Nephron progenitor cell (in vitro differentiated cells): ENCODE measurements at regions not wholly inside any gene's neighbourhood (a gene's known extent, or its start where the extent isn't known, plus 50 kb on each side); places are given as distances from the start of the nearest gene placed in this dataset.

Experiments used
- DNase-seq: peaks from one replicate; pipeline ENCODE4 v3.0.0; 2021
- H3K27ac Mint-ChIP-seq: 2 replicates; pipeline ENCODE4 v1.8.0; 2021; ENCODE audit warnings: mild to moderate bottlenecking, moderate library complexity, mixed read lengths
- H3K27me3 Mint-ChIP-seq: 2 replicates; pipeline ENCODE4 v1.8.0; 2021; ENCODE audit warnings: mild to moderate bottlenecking, low read depth, mixed read lengths; ENCODE audit not compliant: poor library complexity
- H3K36me3 Mint-ChIP-seq: 2 replicates; pipeline ENCODE4 v1.8.0; 2021; ENCODE audit warnings: low read depth, mixed read lengths
- H3K4me1 Mint-ChIP-seq: 2 replicates; pipeline ENCODE4 v1.8.0; 2021; ENCODE audit warnings: mixed read lengths
- H3K4me3 Mint-ChIP-seq: 2 replicates; pipeline ENCODE4 v1.8.0; 2021; ENCODE audit warnings: mild to moderate bottlenecking, moderate library complexity, mixed read lengths
- H3K9me3 Mint-ChIP-seq: 2 replicates; pipeline ENCODE4 v1.8.0; 2021; ENCODE audit warnings: mild to moderate bottlenecking, moderate library complexity, mixed read lengths
- CTCF ChIP-seq: fragments of 200-600 bp; sonication (generic); IDR thresholded peaks from 2 replicates; pipeline ENCODE4 v1.5.0; 2021; ENCODE audit warnings: antibody characterized with exemption

- no peak for DNase-seq
- Mint-ChIP-seq H3K27ac (no peak overlapping the region), H3K4me1 (peaks cover 6% of the 10 kb centered on the region), H3K36me3 (peaks cover 7% of the 10 kb centered on the region), H3K4me3 (no peak overlapping the region), H3K9me3 (peaks cover 17% of the 10 kb centered on the region), H3K27me3 (peaks cover 28% of the 10 kb centered on the region)
- TF ChIP-seq CTCF, result no peak
Observed at GRCh38 chr11:134765565-134765964, 353.5 kb upstream of the B3GAT1 start.

DNA sequence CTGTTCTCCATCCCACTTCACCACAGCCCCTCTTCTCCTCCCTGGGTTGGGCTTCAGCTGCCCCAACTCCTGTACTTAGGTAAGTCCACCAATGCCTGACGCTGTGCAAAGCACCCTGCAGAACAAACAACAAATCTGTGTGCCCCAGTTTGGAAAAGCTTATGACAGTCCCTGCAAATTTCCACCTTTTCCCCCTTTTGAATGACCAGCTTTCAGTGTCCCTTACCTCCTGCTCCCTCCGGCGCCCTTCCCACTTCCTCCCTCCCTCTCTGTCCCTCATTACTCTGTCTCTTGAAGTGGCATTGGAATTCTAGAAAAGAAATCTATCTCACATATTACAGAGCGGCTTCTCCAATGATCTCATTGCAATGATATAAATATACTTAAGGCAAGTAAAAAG lies 352.9 kb upstream of the B3GAT1 start:
- Mint-ChIP-seq H3K4me3 (no peak overlapping the region), H3K4me1 (peaks cover 6% of the 10 kb centered on the region), H3K36me3 (peaks cover 7% of the 10 kb centered on the region), H3K27ac (no peak overlapping the region), H3K9me3 (peaks cover 17% of the 10 kb centered on the region), H3K27me3 (peaks cover 28% of the 10 kb centered on the region)
- no peak for TF ChIP-seq CTCF
- DNase-seq, result no peak

- H3K4me1 Mint-ChIP-seq, result peaks cover 6% of the 10 kb centered on the region
- H3K27me3 Mint-ChIP-seq, result peaks cover 28% of the 10 kb centered on the region
- TF ChIP-seq CTCF, result no peak
- no peak overlapping the region for H3K27ac Mint-ChIP-seq
- no peak for DNase-seq
- H3K4me3 Mint-ChIP-seq, result no peak overlapping the region
- peaks cover 17% of the 10 kb centered on the region for H3K9me3 Mint-ChIP-seq
- H3K36me3 Mint-ChIP-seq, result peaks cover 7% of the 10 kb centered on the region
Observed at GRCh38 chr11:134764367-134764766, 352.3 kb upstream of the B3GAT1 start.

DNA sequence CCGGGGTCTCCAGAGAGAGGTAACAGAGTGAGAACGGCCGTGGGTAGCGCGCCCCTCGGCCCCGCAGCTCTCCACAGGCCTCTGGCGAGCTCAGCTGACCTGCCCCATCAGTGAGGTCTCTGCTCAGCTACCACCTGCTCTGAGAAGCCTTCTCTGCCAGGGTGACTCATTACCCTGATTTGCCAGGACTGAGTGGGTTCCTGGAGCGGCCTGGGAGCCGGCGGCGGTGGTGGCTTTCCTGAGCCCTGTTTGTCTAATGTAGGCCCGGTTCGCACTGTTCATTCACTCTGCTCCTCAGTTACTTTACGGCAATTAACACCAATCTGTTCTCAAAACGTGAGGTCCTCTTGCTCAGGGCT lies 351.0 kb upstream of the B3GAT1 start:
- Mint-ChIP-seq H3K36me3 (no peaks in the 10 kb centered on the region), H3K4me3 (no peak overlapping the region), H3K27me3 (peaks cover 39% of the 10 kb centered on the region), H3K4me1 (peaks cover 6% of the 10 kb centered on the region), H3K9me3 (peaks cover 7% of the 10 kb centered on the region), H3K27ac (peak overlapping the region; percentile 9)
- DNase-seq, result no peak
- TF ChIP-seq CTCF, result no peak

- H3K27ac Mint-ChIP-seq, result no peak overlapping the region
- H3K4me3 Mint-ChIP-seq, result no peak overlapping the region
- H3K27me3 Mint-ChIP-seq, result peaks cover 39% of the 10 kb centered on the region
- DNase-seq, result no peak
- peaks cover 7% of the 10 kb centered on the region for H3K9me3 Mint-ChIP-seq
- H3K4me1 Mint-ChIP-seq, result peaks cover 6% of the 10 kb centered on the region
- no peaks in the 10 kb centered on the region for H3K36me3 Mint-ChIP-seq
- TF ChIP-seq CTCF, result no peak
Observed at GRCh38 chr11:134762248-134763029, 350.4 kb upstream of the B3GAT1 start.

DNA sequence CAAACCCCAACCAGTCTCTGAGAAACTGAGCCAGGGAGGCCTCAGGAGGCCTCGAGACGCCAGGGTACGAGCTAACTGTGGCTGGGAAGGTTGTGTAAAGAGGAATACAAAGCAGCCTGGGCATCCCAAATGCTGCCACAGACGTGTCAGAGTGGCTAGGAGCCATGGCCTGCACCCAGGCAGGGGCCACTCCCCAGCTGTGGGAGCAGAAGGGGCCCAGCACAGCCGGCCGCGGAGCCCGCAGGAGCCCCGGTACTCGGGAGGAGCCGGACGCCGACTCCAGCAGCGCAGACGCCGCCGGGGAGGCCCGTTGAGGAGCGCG lies 349.8 kb upstream of the B3GAT1 start:
- peaks cover 42% of the 10 kb centered on the region for H3K27me3 Mint-ChIP-seq
- no peak overlapping the region for H3K27ac Mint-ChIP-seq
- TF ChIP-seq CTCF, result no peak
- H3K9me3 Mint-ChIP-seq, result peaks cover 3% of the 10 kb centered on the region
- H3K36me3 Mint-ChIP-seq, result no peaks in the 10 kb centered on the region
- H3K4me1 Mint-ChIP-seq, result peaks cover 6% of the 10 kb centered on the region
- no peak for DNase-seq
- no peak overlapping the region for H3K4me3 Mint-ChIP-seq
